SK-N-SH (cell line): ENCODE measurements at regions not wholly inside any gene's neighbourhood (a gene's known extent, or its start where the extent isn't known, plus 50 kb on each side); places are given as distances from the start of the nearest gene placed in this dataset.

Experiments
- CTCF ChIA-PET: fragments of 300-600, 350-600 bp; formaldehyde crosslinking; extraction: SDS; loops from one replicate; lab custom pipeline; 2021; lab: Yijun Ruan, JAX
- POLR2A ChIA-PET: fragments of 350-600 bp; sonication (Branson Sonifier 250); formaldehyde crosslinking; extraction: SDS; loops from one replicate; lab custom pipeline; 2020; ENCODE audit warnings: antibody characterized with exemption, inconsistent platforms; lab: Yijun Ruan, JAX
- DNase-seq: peaks from one replicate; pipeline ENCODE4 v3.0.0; 2012
- H2AFZ ChIP-seq: fragments of 200-600 bp; sonication (generic); 2 replicates; pipeline ENCODE4 v1.8.1; 2016; ENCODE audit warnings: antibody characterized with exemption, mild to moderate bottlenecking, low read depth
- H3F3A ChIP-seq: fragments of 200-600 bp; sonication (generic); replicated peaks from 2 replicates; pipeline ENCODE3; 2016; ENCODE audit warnings: antibody characterized with exemption, mild to moderate bottlenecking; ENCODE audit not compliant: insufficient read depth
- H3K27ac ChIP-seq, 2 experiments: fragments of 200-500 bp in 1 of 2; fragments of 200-600 bp in 1 of 2; sonication (Bioruptor generic) in 1 of 2; sonication (generic), shearing (Covaris generic) in 1 of 2; 2 replicates each; pipeline versions ENCODE4 v1.5.1 to v1.6.1; 2014 to 2016; ENCODE audit warnings: low read depth in 2 of 2, inconsistent platforms in 1 of 2, low read length in 1 of 2, mild to moderate bottlenecking in 1 of 2, mixed read lengths in 1 of 2
- H3K27me3 ChIP-seq: fragments of 200-600 bp; sonication (generic), shearing (Covaris generic); 2 replicates; pipeline ENCODE4 v1.6.1; 2016; ENCODE audit warnings: mixed run types; ENCODE audit not compliant: insufficient read depth
- H3K36me3 ChIP-seq, 2 experiments: fragments of 200-500 bp in 1 of 2; fragments of 200-600 bp in 1 of 2; sonication (Bioruptor generic) in 1 of 2; sonication (generic) in 1 of 2; replicated peaks in 1 of 2; 2 replicates each; pipeline versions ENCODE3 to v1.5.1; 2014 to 2016; ENCODE audit warnings: low read length in 1 of 2, mild to moderate bottlenecking in 1 of 2; ENCODE audit not compliant: insufficient read depth in 2 of 2, control insufficient read depth in 1 of 2
- H3K4me1 ChIP-seq, 2 experiments: fragments of 200-500 bp in 1 of 2; fragments of 200-600 bp in 1 of 2; sonication (Bioruptor generic) in 1 of 2; sonication (generic), shearing (Covaris generic) in 1 of 2; 2 replicates each; pipeline versions ENCODE4 v1.5.1 to v1.6.1; 2014 to 2016; ENCODE audit warnings: low read depth in 1 of 2, low read length in 1 of 2, mixed run types in 1 of 2; ENCODE audit not compliant: insufficient read depth in 2 of 2, control insufficient read depth in 1 of 2
- H3K4me2 ChIP-seq: fragments of 200-600 bp; sonication (generic), shearing (Covaris generic); 2 replicates; pipeline ENCODE4 v1.6.1; 2017; ENCODE audit warnings: mixed run types
- H3K4me3 ChIP-seq, 2 experiments: fragments of 200-500 bp in 1 of 2; fragments of 200-600 bp in 1 of 2; sonication (Bioruptor generic) in 1 of 2; sonication (generic), shearing (Covaris generic) in 1 of 2; 2 replicates each; pipeline versions ENCODE4 v1.5.1 to v1.8.1; 2014 to 2016; ENCODE audit warnings: low read depth in 2 of 2, inconsistent platforms in 1 of 2, low read length in 1 of 2, mild to moderate bottlenecking in 1 of 2, mixed read lengths in 1 of 2, moderate library complexity in 1 of 2
- H3K79me2 ChIP-seq: fragments of 200-600 bp; sonication (generic); 2 replicates; pipeline ENCODE4 v1.8.1; 2017; ENCODE audit warnings: mild to moderate bottlenecking; ENCODE audit not compliant: insufficient read depth
- H3K9ac ChIP-seq: fragments of 200-600 bp; sonication (generic); 2 replicates; pipeline ENCODE4 v1.6.1; 2017; ENCODE audit warnings: mixed run types
- H3K9me2 ChIP-seq: fragments of 200-600 bp; sonication (generic); 2 replicates; pipeline ENCODE4 v1.6.1; 2017; ENCODE audit warnings: mixed run types
- H3K9me3 ChIP-seq: fragments of 200-600 bp; sonication (generic); 2 replicates; pipeline ENCODE4 v1.6.1; 2017; ENCODE audit warnings: mixed run types, mild to moderate bottlenecking, moderate library complexity
- H4K20me1 ChIP-seq: fragments of 200-600 bp; sonication (generic); 2 replicates; pipeline ENCODE4 v1.6.1; 2017; ENCODE audit warnings: mild to moderate bottlenecking, mixed run types; ENCODE audit not compliant: insufficient read depth
- ELF1 ChIP-seq: IDR thresholded peaks from 2 replicates; pipeline ENCODE4 v1.4.0; 2012
- IRF3 ChIP-seq: fragments of 150-350 bp; IDR thresholded peaks from 2 replicates; pipeline ENCODE4 v1.6.1; 2016; ENCODE audit warnings: mild to moderate bottlenecking, low read depth, low read length
- JUND ChIP-seq: IDR thresholded peaks from 2 replicates; pipeline ENCODE4 v1.4.0; 2012
- MAX ChIP-seq: IDR thresholded peaks from 2 replicates; pipeline ENCODE4 v1.4.0; 2012; ENCODE audit warnings: low read depth
- MEF2A ChIP-seq: IDR thresholded peaks from 2 replicates; pipeline ENCODE4 v1.4.0; 2012; ENCODE audit warnings: low read depth, borderline replicate concordance
- MXI1 ChIP-seq: IDR thresholded peaks from 2 replicates; pipeline ENCODE4 v1.6.1; 2012; ENCODE audit warnings: mild to moderate bottlenecking, low read depth, low read length, improper control_type of control experiment
- NFIC ChIP-seq: IDR thresholded peaks from 2 replicates; pipeline ENCODE4 v1.4.0; 2012; ENCODE audit warnings: borderline replicate concordance
- NRF1 ChIP-seq: IDR thresholded peaks from 2 replicates; pipeline ENCODE4 v1.6.1; 2012; ENCODE audit warnings: low read depth, mild to moderate bottlenecking, low read length
- RCOR1 ChIP-seq: fragments of 150-350 bp; IDR thresholded peaks from 2 replicates; pipeline ENCODE4 v1.6.1; 2017; ENCODE audit warnings: antibody characterized with exemption, low read length
- RFX5 ChIP-seq: IDR thresholded peaks from 2 replicates; pipeline ENCODE4 v1.6.1; 2012; ENCODE audit warnings: mild to moderate bottlenecking, improper control_type of control experiment, low read length
- SIN3A ChIP-seq: IDR thresholded peaks from 2 replicates; pipeline ENCODE4 v1.6.1; 2012; ENCODE audit warnings: low read depth, mild to moderate bottlenecking, low read length, moderate library complexity, borderline replicate concordance
- SMC3 ChIP-seq: IDR thresholded peaks from 2 replicates; pipeline ENCODE4 v1.6.1; 2012; ENCODE audit warnings: low read depth, low read length, improper control_type of control experiment
- TAF1 ChIP-seq: IDR thresholded peaks from 2 replicates; pipeline ENCODE4 v1.6.1; 2012; ENCODE audit warnings: low read depth, mild to moderate bottlenecking, low read length, moderate library complexity, borderline replicate concordance
- TCF12 ChIP-seq: IDR thresholded peaks from 2 replicates; pipeline ENCODE4 v1.4.0; 2012
- USF2 ChIP-seq: fragments of 150-350 bp; IDR thresholded peaks from 2 replicates; pipeline ENCODE4 v1.6.1; 2017; ENCODE audit warnings: antibody characterized with exemption, low read length, low read depth, borderline replicate concordance
- YY1 ChIP-seq: IDR thresholded peaks from 2 replicates; pipeline ENCODE4 v1.4.0; 2012; ENCODE audit warnings: low read depth, mild to moderate bottlenecking
- ZBTB33 ChIP-seq: IDR thresholded peaks from 2 replicates; pipeline ENCODE4 v1.4.0; 2012; ENCODE audit warnings: low read depth, borderline replicate concordance

- Histone ChIP-seq H3K79me2 (no peaks in the 10 kb centered on the region), H3K9ac (no peak overlapping the region), H2AFZ (no peak overlapping the region), H3K9me3 (no peaks in the 10 kb centered on the region), H3K9me2 (no peaks in the 10 kb centered on the region), H3F3A (no peaks in the 10 kb centered on the region), H3K36me3 (no peaks in the 10 kb centered on the region), H3K4me1 (no peaks in the 10 kb centered on the region), H3K27me3 (no peaks in the 10 kb centered on the region), H3K4me3 (no peak overlapping the region), H3K4me2 (no peak overlapping the region), H3K27ac (no peak overlapping the region), H4K20me1 (no peaks in the 10 kb centered on the region)
- no peak for DNase-seq
- ChIA-PET CTCF (interaction anchor here (0.9 kb wide), 2 partner anchors 51 to 60 kb away, joined by 3 to 4 read pairs; no protein-coding TSS in a partner anchor), POLR2A (no interaction called here)
- no peak for TF ChIP-seq ELF1
- TF ChIP-seq NFIC = no peak
- no peak for TF ChIP-seq TAF1
- TF ChIP-seq SMC3 = no peak
- TF ChIP-seq MAX = no peak
- no peak for TF ChIP-seq RFX5
- no peak for TF ChIP-seq YY1
- no peak for TF ChIP-seq TCF12
- TF ChIP-seq RCOR1 = no peak
- no peak for TF ChIP-seq SIN3A
- TF ChIP-seq JUND = no peak
- TF ChIP-seq NRF1 = no peak
- TF ChIP-seq MXI1 = no peak
- no peak for TF ChIP-seq MEF2A
- no peak for TF ChIP-seq ZBTB33
- no peak for TF ChIP-seq IRF3
- no peak for TF ChIP-seq USF2
Observed at GRCh38 chr4:128615197-128615596, 194.3 kb upstream of the JADE1 start.
